K562 (cell line): ENCODE measurements at regions not wholly inside any gene's neighbourhood (a gene's known extent, or its start where the extent isn't known, plus 50 kb on each side); places are given as distances from the start of the nearest gene placed in this dataset.

ENCODE experiments used
- AFF4 ChIP-seq: sonication (generic); formaldehyde crosslinking; IDR thresholded peaks from 2 replicates; pipeline ENCODE4 v1.8.0; 2023; ENCODE audit warnings: mild to moderate bottlenecking, missing genetic modification reagents
- FOXP1 ChIP-seq: sonication (generic); formaldehyde crosslinking; IDR thresholded peaks from 2 replicates; pipeline ENCODE4 v1.8.0; 2022; ENCODE audit warnings: mild to moderate bottlenecking, missing genetic modification reagents
- ID3 ChIP-seq, 2 experiments: fragments of 250-450 bp in 1 of 2; fragments of 450-650 bp in 1 of 2; sonication (Bioruptor Pico) in 1 of 2; IDR thresholded peaks; 2 replicates each; pipeline versions ENCODE4 v1.6.1 to v1.8.0; 2016 to 2021; ENCODE audit warnings: mild to moderate bottlenecking in 2 of 2, moderate library complexity in 2 of 2, missing compliant biosample characterization in 1 of 2, missing genetic modification characterization in 1 of 2
- ZBTB33 ChIP-seq: sonication (generic); formaldehyde crosslinking; IDR thresholded peaks from 2 replicates; pipeline ENCODE4 v1.8.1; 2023; ENCODE audit warnings: mild to moderate bottlenecking, missing genetic modification reagents

DNA sequence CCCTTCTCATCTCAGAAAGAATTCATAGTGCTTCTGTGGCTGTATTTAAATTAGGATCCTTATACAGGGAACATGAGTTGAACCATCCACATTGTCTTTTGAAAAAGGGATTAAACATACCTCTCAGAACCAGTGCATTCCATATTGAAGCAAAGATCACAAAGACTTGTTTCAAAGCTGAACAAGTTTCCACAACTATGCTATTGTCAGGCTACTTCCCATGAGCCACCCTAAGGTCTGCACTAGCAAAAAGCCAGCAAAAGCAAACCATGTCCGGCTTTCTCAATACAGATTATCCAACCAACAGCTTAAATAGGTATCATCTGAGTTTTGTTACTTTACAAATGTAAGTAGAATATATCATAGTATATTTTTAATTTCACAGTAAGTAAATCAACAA is 78.1 kb downstream of the SCG2 start:
- no peak for TF ChIP-seq AFF4 (CRISPR knock-in tag)
- TF ChIP-seq ZBTB33 (CRISPR knock-in tag): no peak
- TF ChIP-seq ID3 (CRISPR knock-in tag; IDR thresholded peaks at IDR 0.05): no peak
- no peak for TF ChIP-seq ID3 (tag; IDR thresholded peaks at IDR 0.05)
- no peak for TF ChIP-seq FOXP1 (CRISPR knock-in tag)
